Liver (tissue), 7 donors: ENCODE measurements at regions not wholly inside any gene's neighbourhood (a gene's known extent, or its start where the extent isn't known, plus 50 kb on each side); places are given as distances from the start of the nearest gene placed in this dataset.
A peak's percentile ranks its signal among the peaks of the same experiment; 100 is the strongest.

Source experiments
- DNase-seq: peaks from one replicate; pipeline ENCODE4 v3.0.0-alpha.2; 2017; ENCODE audit warnings: low spot score
- H3K27ac ChIP-seq, 2 donors: one replicate each; pipeline ENCODE4 v1.7.0; 2013; ENCODE audit warnings: inconsistent platforms in 2 of 2, low read length in 2 of 2, control low read depth in 1 of 2, low read depth in 1 of 2, mild to moderate bottlenecking in 1 of 2
- H3K27me3 ChIP-seq, 4 donors: one replicate each; pipeline versions ENCODE4 v1.6.1 to v1.7.0; 2013; ENCODE audit warnings: low read length in 3 of 4, inconsistent platforms in 1 of 4, mild to moderate bottlenecking in 1 of 4, moderate library complexity in 1 of 4; ENCODE audit not compliant: control insufficient read depth in 4 of 4, insufficient read depth in 4 of 4
- H3K36me3 ChIP-seq, 4 donors: one replicate each; pipeline versions ENCODE4 v1.6.1 to v1.7.0; 2013; ENCODE audit warnings: low read length in 3 of 4, mild to moderate bottlenecking in 3 of 4, low read depth in 1 of 4, moderate library complexity in 1 of 4; ENCODE audit not compliant: control insufficient read depth in 4 of 4, insufficient read depth in 3 of 4
- H3K4me1 ChIP-seq, 4 donors: one replicate each; pipeline versions ENCODE4 v1.6.1 to v1.7.0; 2013; ENCODE audit warnings: low read length in 3 of 4, mild to moderate bottlenecking in 3 of 4, moderate library complexity in 1 of 4; ENCODE audit not compliant: control insufficient read depth in 4 of 4, insufficient read depth in 4 of 4
- H3K4me3 ChIP-seq, 3 donors: one replicate each; pipeline versions ENCODE4 v1.6.1 to v1.7.0; 2013; ENCODE audit warnings: low read length in 3 of 3, control low read depth in 1 of 3, low read depth in 1 of 3, mild to moderate bottlenecking in 1 of 3
- H3K9ac ChIP-seq, 2 donors: one replicate each; pipeline ENCODE4 v1.7.0; 2013; ENCODE audit warnings: low read length in 2 of 2, mild to moderate bottlenecking in 2 of 2, moderate library complexity in 2 of 2, control low read depth in 1 of 2, low read depth in 1 of 2
- H3K9me3 ChIP-seq, 4 donors: one replicate each; pipeline versions ENCODE4 v1.6.1 to v1.7.0; 2013; ENCODE audit warnings: low read length in 3 of 4; ENCODE audit not compliant: control insufficient read depth in 4 of 4
- EGR1 ChIP-seq, 2 donors: IDR thresholded peaks; 2 replicates each; pipeline ENCODE4 v1.6.1; 2016 to 2018; ENCODE audit warnings: antibody characterized with exemption in 2 of 2, low read depth in 2 of 2
- FOXA2 ChIP-seq: IDR thresholded peaks from 2 replicates; pipeline ENCODE4 v1.6.1; 2016; ENCODE audit warnings: antibody characterized with exemption
- GABPA ChIP-seq, 2 donors: IDR thresholded peaks in 1 of 2; conservative IDR thresholded peaks in 1 of 2; 2 replicates each; pipeline ENCODE4 v1.6.1; 2016; ENCODE audit warnings: antibody characterized with exemption in 2 of 2, mild to moderate bottlenecking in 1 of 2, moderate library complexity in 1 of 2
- HNF4A ChIP-seq, 2 donors: conservative IDR thresholded peaks; 2 replicates each; pipeline ENCODE4 v1.6.1; 2016; ENCODE audit warnings: antibody characterized with exemption in 2 of 2, mild to moderate bottlenecking in 2 of 2
- HNF4G ChIP-seq: IDR thresholded peaks from 2 replicates; pipeline ENCODE4 v1.6.1; 2016; ENCODE audit warnings: antibody characterized with exemption
- JUND ChIP-seq, 2 donors: IDR thresholded peaks; 2 replicates each; pipeline ENCODE4 v1.6.1; 2016; ENCODE audit warnings: antibody characterized with exemption in 2 of 2
- NR2F2 ChIP-seq: IDR thresholded peaks from 2 replicates; pipeline ENCODE4 v1.6.1; 2016; ENCODE audit warnings: antibody characterized with exemption
- RXRA ChIP-seq, 2 donors: IDR thresholded peaks; 2 replicates each; pipeline ENCODE4 v1.6.1; 2017 to 2018; ENCODE audit warnings: antibody characterized with exemption in 2 of 2, mild to moderate bottlenecking in 1 of 2
- SP1 ChIP-seq: IDR thresholded peaks from 2 replicates; pipeline ENCODE4 v1.6.1; 2018; ENCODE audit warnings: antibody characterized with exemption, mild to moderate bottlenecking
- TAF1 ChIP-seq: conservative IDR thresholded peaks from 2 replicates; pipeline ENCODE4 v1.6.1; 2016; ENCODE audit warnings: antibody characterized with exemption, mild to moderate bottlenecking
- YY1 ChIP-seq: IDR thresholded peaks from 2 replicates; pipeline ENCODE4 v1.6.1; 2016; ENCODE audit warnings: antibody characterized with exemption, mild to moderate bottlenecking
- WGBS: extraction: QIAGEN DNeasy Blood & Tissue Kit; methylation state at CpG from one replicate; pipeline ENCODE4 v1.1.7; 2013; 5-methylcytosine and 5-hydroxymethylcytosine counted together
- TF ChIP-seq, protein P1 (sequence below): IDR thresholded peaks from 2 replicates; pipeline ENCODE4 v1.6.1; 2016; ENCODE audit warnings: antibody characterized with exemption, mild to moderate bottlenecking
- TF ChIP-seq, protein P2 (sequence below): IDR thresholded peaks from 2 replicates; pipeline ENCODE4 v1.6.1; 2016; ENCODE audit warnings: antibody characterized with exemption
- donor health status: healthy.
- donor health status: healthy.
- donor health status: healthy.
- donor health status: healthy.

DNA sequence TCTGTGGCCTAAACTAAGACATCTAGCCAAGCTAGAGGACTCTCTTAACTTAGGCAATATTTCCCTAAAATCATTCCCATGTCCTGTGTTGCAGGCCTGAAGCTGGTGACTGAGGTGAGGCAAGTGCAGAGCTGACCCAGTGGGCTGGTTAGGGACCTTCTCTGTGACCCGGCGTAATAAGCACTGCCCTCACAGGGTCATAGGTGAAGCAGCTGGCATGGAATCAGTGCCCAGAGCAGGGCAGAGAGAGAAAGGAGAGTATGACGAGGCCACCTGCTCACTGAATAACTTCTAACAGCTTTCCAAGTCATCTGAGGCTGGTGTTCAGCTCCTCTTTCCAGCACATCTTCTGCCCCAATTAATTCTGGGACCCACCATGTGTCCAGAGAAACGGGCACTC lies 197.0 kb downstream of the ANAPC1 start:
- no peak for TF ChIP-seq TAF1
- TF ChIP-seq, protein P1, sequence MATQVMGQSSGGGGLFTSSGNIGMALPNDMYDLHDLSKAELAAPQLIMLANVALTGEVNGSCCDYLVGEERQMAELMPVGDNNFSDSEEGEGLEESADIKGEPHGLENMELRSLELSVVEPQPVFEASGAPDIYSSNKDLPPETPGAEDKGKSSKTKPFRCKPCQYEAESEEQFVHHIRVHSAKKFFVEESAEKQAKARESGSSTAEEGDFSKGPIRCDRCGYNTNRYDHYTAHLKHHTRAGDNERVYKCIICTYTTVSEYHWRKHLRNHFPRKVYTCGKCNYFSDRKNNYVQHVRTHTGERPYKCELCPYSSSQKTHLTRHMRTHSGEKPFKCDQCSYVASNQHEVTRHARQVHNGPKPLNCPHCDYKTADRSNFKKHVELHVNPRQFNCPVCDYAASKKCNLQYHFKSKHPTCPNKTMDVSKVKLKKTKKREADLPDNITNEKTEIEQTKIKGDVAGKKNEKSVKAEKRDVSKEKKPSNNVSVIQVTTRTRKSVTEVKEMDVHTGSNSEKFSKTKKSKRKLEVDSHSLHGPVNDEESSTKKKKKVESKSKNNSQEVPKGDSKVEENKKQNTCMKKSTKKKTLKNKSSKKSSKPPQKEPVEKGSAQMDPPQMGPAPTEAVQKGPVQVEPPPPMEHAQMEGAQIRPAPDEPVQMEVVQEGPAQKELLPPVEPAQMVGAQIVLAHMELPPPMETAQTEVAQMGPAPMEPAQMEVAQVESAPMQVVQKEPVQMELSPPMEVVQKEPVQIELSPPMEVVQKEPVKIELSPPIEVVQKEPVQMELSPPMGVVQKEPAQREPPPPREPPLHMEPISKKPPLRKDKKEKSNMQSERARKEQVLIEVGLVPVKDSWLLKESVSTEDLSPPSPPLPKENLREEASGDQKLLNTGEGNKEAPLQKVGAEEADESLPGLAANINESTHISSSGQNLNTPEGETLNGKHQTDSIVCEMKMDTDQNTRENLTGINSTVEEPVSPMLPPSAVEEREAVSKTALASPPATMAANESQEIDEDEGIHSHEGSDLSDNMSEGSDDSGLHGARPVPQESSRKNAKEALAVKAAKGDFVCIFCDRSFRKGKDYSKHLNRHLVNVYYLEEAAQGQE: no peak
- TF ChIP-seq, protein P2, sequence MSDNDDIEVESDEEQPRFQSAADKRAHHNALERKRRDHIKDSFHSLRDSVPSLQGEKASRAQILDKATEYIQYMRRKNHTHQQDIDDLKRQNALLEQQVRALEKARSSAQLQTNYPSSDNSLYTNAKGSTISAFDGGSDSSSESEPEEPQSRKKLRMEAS: no peak
- TF ChIP-seq YY1: no peak
- TF ChIP-seq RXRA (IDR thresholded peaks at IDR 0.05): peak in 1 of 2 donors; percentile 19
- no peak for TF ChIP-seq GABPA (IDR thresholded peaks at IDR 0.05 in 1 of 2, conservative IDR thresholded peaks at IDR 0.05 in 1 of 2)
- TF ChIP-seq JUND (IDR thresholded peaks at IDR 0.05): no peak
- TF ChIP-seq FOXA2: no peak
- no peak for TF ChIP-seq NR2F2
- TF ChIP-seq HNF4A (conservative IDR thresholded peaks at IDR 0.05): peak in 1 of 2 donors; percentile 9
- no peak for TF ChIP-seq EGR1 (IDR thresholded peaks at IDR 0.05; ENCODE audit: low read depth in 2 of 2)
- TF ChIP-seq SP1: no peak
- no peak for DNase-seq
- WGBS: 66% methylated on average over 4 of the region's 4 CpGs
- no peaks in the 10 kb centered on the region for H3K36me3 ChIP-seq
- H3K4me3 ChIP-seq: no peak overlapping the region
- H3K27ac ChIP-seq: no peak overlapping the region
- no peak overlapping the region for H3K9ac ChIP-seq
- H3K4me1 ChIP-seq: peaks cover 0 to 4% (median 1%) of the 10 kb centered on the region in 4 donors
- no peaks in the 10 kb centered on the region for H3K27me3 ChIP-seq
- H3K9me3 ChIP-seq: no peaks in the 10 kb centered on the region

DNA sequence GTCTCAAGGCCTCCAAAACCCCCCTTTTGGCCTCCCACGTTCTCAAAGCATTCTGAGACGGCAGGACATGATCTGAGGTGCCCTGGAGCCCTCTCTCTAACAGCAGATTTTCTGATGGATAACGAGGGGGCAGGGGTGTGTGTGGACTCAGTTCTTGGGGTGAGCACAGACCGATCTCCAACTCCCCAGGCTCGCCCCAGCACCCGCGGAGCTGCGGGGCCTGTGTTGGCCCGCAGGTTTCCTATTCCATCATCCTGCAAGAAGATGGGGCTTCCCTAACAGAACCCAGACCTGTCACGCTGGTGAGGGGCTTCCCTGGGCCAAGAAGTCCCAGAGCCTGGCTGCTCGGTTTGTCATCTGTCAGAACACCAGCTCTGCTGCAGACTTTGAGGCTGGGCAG lies 196.1 kb downstream of the ANAPC1 start:
- H3K4me3 ChIP-seq: no peak overlapping the region
- H3K4me1 ChIP-seq: peaks cover 0 to 4% (median 1%) of the 10 kb centered on the region in 4 donors
- TF ChIP-seq, protein P1: no peak
- no peak for TF ChIP-seq GABPA (IDR thresholded peaks at IDR 0.05 in 1 of 2, conservative IDR thresholded peaks at IDR 0.05 in 1 of 2)
- no peak for TF ChIP-seq HNF4G
- no peak for TF ChIP-seq NR2F2
- H3K9ac ChIP-seq: no peak overlapping the region
- H3K27me3 ChIP-seq: no peaks in the 10 kb centered on the region
- H3K36me3 ChIP-seq: no peaks in the 10 kb centered on the region
- WGBS: 89% methylated on average over 11 of the region's 11 CpGs
- DNase-seq: no peak
- H3K27ac ChIP-seq: no peak overlapping the region
- no peaks in the 10 kb centered on the region for H3K9me3 ChIP-seq
